ENCODE measurements at regions not wholly inside any gene's neighbourhood (a gene's known extent, or its start where the extent isn't known, plus 50 kb on each side); places are given as distances from the start of the nearest gene placed in this dataset.

DNA sequence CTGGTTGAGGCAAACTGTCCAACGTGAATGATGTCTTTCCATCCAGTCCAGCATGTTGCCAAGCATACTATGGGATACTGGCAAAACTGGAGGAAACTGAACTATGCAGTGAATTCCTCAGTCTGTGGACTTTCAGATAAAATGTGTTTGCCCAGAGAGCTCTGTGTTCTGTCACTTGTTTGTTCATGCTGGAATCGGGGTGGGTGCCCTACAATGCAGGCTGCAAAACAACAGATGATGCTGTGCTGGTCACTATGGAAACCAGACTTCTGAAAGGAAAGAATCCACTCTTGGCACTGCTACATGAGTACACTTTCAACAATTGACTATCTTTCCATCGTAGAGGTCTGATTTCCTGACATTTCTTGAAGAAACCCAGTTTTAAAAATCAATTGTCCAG lies 272.5 kb upstream of the ARHGEF26 start:
- WGBS (ENCODE audit: insufficient coverage): 100% methylated on average over 1 of the region's 3 CpGs
- CTCF ChIA-PET: no interaction called here
- no peaks in the 10 kb centered on the region for H3K9me3 Mint-ChIP-seq (ENCODE audit: insufficient read depth)
- intact Hi-C loops (cut with micrococcal nuclease): no loop called here
- POLR2A ChIA-PET: no interaction called here
- DNase-seq (no peak), ATAC-seq (ENCODE audit: low read depth) (no peak)
- Histone ChIP-seq H2AFZ (ENCODE audit: insufficient read depth, low read depth, low read length, poor library complexity, severe bottlenecking) (no peak overlapping the region), H3K9ac (ENCODE audit: low read length) (no peak overlapping the region), H3K27ac (ENCODE audit: low read length in 2 of 2) (no peak overlapping the region), H3K4me3 (ENCODE audit: control extremely low read depth in 1 of 5, extremely low read depth in 1 of 5, insufficient read depth in 1 of 5, low read depth in 2 of 5, low read length in 4 of 5) (no peak overlapping the region), H3K79me2 (ENCODE audit: control insufficient read depth, insufficient read depth, low read length) (no peaks in the 10 kb centered on the region), H4K20me1 (ENCODE audit: control insufficient read depth, insufficient read depth, low read length, poor library complexity, severe bottlenecking) (no peaks in the 10 kb centered on the region), H3K9me3 (ENCODE audit: control extremely low read depth in 1 of 3, control insufficient read depth in 2 of 3, insufficient read depth in 1 of 3, low read length in 2 of 3) (no peaks in the 10 kb centered on the region), H3K36me3 (replicated peaks in 1 of 2; ENCODE audit: control extremely low read depth in 1 of 2, control insufficient read depth in 1 of 2, extremely low read depth in 1 of 2, insufficient read depth in 2 of 2, low read length in 1 of 2) (no peaks in the 10 kb centered on the region), H3K4me1 (ENCODE audit: control insufficient read depth in 2 of 2, insufficient read depth in 2 of 2, low read length in 2 of 2) (no peaks in the 10 kb centered on the region), H3K27me3 (replicated peaks in 1 of 4; ENCODE audit: control extremely low read depth in 1 of 4, control insufficient read depth in 3 of 4, insufficient read depth in 4 of 4, low read length in 3 of 4) (no peaks in the 10 kb centered on the region), H3K4me2 (replicated peaks; ENCODE audit: low read depth, low read length, poor library complexity, severe bottlenecking) (no peak overlapping the region)
- no peaks in the 10 kb centered on the region for H3K27me3 Mint-ChIP-seq
- H3K4me1 Mint-ChIP-seq: no peaks in the 10 kb centered on the region
- TF ChIP-seq, protein P1, sequence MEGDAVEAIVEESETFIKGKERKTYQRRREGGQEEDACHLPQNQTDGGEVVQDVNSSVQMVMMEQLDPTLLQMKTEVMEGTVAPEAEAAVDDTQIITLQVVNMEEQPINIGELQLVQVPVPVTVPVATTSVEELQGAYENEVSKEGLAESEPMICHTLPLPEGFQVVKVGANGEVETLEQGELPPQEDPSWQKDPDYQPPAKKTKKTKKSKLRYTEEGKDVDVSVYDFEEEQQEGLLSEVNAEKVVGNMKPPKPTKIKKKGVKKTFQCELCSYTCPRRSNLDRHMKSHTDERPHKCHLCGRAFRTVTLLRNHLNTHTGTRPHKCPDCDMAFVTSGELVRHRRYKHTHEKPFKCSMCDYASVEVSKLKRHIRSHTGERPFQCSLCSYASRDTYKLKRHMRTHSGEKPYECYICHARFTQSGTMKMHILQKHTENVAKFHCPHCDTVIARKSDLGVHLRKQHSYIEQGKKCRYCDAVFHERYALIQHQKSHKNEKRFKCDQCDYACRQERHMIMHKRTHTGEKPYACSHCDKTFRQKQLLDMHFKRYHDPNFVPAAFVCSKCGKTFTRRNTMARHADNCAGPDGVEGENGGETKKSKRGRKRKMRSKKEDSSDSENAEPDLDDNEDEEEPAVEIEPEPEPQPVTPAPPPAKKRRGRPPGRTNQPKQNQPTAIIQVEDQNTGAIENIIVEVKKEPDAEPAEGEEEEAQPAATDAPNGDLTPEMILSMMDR (IDR thresholded peaks at IDR 0.05): no peak
- TF ChIP-seq EZH2 (IDR thresholded peaks at IDR 0.05; ENCODE audit: borderline replicate concordance, insufficient read depth, low read depth, low read length, poor library complexity, severe bottlenecking): no peak
- H3K27ac Mint-ChIP-seq: no peak overlapping the region
- no peak overlapping the region for H3K4me3 Mint-ChIP-seq

DNA sequence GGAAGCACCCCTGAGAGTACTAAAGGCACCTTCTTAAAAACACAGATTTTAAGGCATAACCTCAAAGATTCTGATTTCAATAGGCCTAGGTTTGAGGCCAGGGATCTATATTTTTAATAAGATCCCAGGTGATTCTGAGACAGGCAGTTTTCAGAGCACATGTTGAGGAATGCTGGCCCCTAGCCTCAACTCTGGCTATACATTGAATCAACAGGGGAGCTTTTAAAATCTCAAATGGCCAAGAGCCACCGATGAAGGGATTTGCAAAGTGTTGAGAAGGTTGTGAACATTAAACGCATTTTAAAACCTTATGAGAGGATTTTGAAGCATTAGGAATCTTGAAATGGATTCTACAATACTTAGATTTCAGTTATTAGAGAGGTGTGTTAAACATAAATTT lies 268.8 kb upstream of the ARHGEF26 start:
- H3K4me2 ChIP-seq (replicated peaks; ENCODE audit: low read depth, low read length, poor library complexity, severe bottlenecking): no peak overlapping the region
- no peaks in the 10 kb centered on the region for H3K27me3 ChIP-seq (replicated peaks in 1 of 4; ENCODE audit: control extremely low read depth in 1 of 4, control insufficient read depth in 3 of 4, insufficient read depth in 4 of 4, low read length in 3 of 4)
- H2AFZ ChIP-seq (ENCODE audit: insufficient read depth, low read depth, low read length, poor library complexity, severe bottlenecking): no peak overlapping the region
- H3K27ac ChIP-seq (ENCODE audit: low read length in 2 of 2): no peak overlapping the region
- 80% methylated on average over 2 of the region's 2 CpGs for WGBS (ENCODE audit: insufficient coverage)
- no peak for DNase-seq
- Mint-ChIP-seq H3K27me3 (no peaks in the 10 kb centered on the region), H3K9me3 (ENCODE audit: insufficient read depth) (no peaks in the 10 kb centered on the region), H3K4me3 (no peak overlapping the region), H3K4me1 (no peaks in the 10 kb centered on the region), H3K27ac (no peak overlapping the region)
- TF ChIP-seq, protein P1 (IDR thresholded peaks at IDR 0.05): no peak
- no peak for TF ChIP-seq EZH2 (IDR thresholded peaks at IDR 0.05; ENCODE audit: borderline replicate concordance, insufficient read depth, low read depth, low read length, poor library complexity, severe bottlenecking)
- no peak overlapping the region for H3K9ac ChIP-seq (ENCODE audit: low read length)
- no peaks in the 10 kb centered on the region for H3K36me3 ChIP-seq (replicated peaks in 1 of 2; ENCODE audit: control extremely low read depth in 1 of 2, control insufficient read depth in 1 of 2, extremely low read depth in 1 of 2, insufficient read depth in 2 of 2, low read length in 1 of 2)
- H3K79me2 ChIP-seq (ENCODE audit: control insufficient read depth, insufficient read depth, low read length): no peaks in the 10 kb centered on the region
- ChIA-PET POLR2A (no interaction called here), CTCF (no interaction called here)
- H4K20me1 ChIP-seq (ENCODE audit: control insufficient read depth, insufficient read depth, low read length, poor library complexity, severe bottlenecking): no peaks in the 10 kb centered on the region
- no peaks in the 10 kb centered on the region for H3K9me3 ChIP-seq (ENCODE audit: control extremely low read depth in 1 of 3, control insufficient read depth in 2 of 3, insufficient read depth in 1 of 3, low read length in 2 of 3)
- intact Hi-C loops (cut with micrococcal nuclease): no loop called here
- H3K4me1 ChIP-seq (ENCODE audit: control insufficient read depth in 2 of 2, insufficient read depth in 2 of 2, low read length in 2 of 2): no peaks in the 10 kb centered on the region
- no peak for ATAC-seq (ENCODE audit: low read depth)
- H3K4me3 ChIP-seq (ENCODE audit: control extremely low read depth in 1 of 5, extremely low read depth in 1 of 5, insufficient read depth in 1 of 5, low read depth in 2 of 5, low read length in 4 of 5): no peak overlapping the region
